GM23338 (cell line): ENCODE measurements at regions not wholly inside any gene's neighbourhood (a gene's known extent, or its start where the extent isn't known, plus 50 kb on each side); places are given as distances from the start of the nearest gene placed in this dataset.

Experiments
- ATAC-seq: fragments of 200-7000 bp; cut with Tn5 transposase; 3 replicates; pipeline ENCODE4 v1.9.1; 2020
- DNase-seq: peaks from one replicate; pipeline ENCODE4 v3.0.0-alpha.2; 2015; ENCODE audit warnings: low spot score
- H2AFZ ChIP-seq: fragments of 200-600 bp; sonication (generic); 2 replicates; pipeline ENCODE4 v1.8.0; 2016; ENCODE audit warnings: antibody characterized with exemption, mild to moderate bottlenecking, moderate library complexity
- H3F3A ChIP-seq: fragments of 200-600 bp; sonication (generic); replicated peaks from 2 replicates; pipeline ENCODE4 v1.8.0; 2017; ENCODE audit warnings: antibody characterized with exemption, mixed run types, low read depth
- H3K27ac ChIP-seq: fragments of 200-600 bp; sonication (generic); 2 replicates; pipeline ENCODE4 v1.6.1; 2016; ENCODE audit warnings: low read depth
- H3K27me3 ChIP-seq: fragments of 200-600 bp; sonication (generic); 2 replicates; pipeline ENCODE4 v1.8.0; 2016; ENCODE audit warnings: mild to moderate bottlenecking, mixed run types, moderate library complexity; ENCODE audit not compliant: insufficient read depth
- H3K36me3 ChIP-seq: fragments of 200-600 bp; sonication (generic); 2 replicates; pipeline ENCODE4 v1.8.0; 2016; ENCODE audit warnings: mild to moderate bottlenecking; ENCODE audit not compliant: insufficient read depth
- H3K4me1 ChIP-seq: fragments of 200-600 bp; sonication (generic); 2 replicates; pipeline ENCODE4 v1.8.0; 2016; ENCODE audit warnings: mild to moderate bottlenecking, moderate library complexity; ENCODE audit not compliant: insufficient read depth
- H3K4me2 ChIP-seq: fragments of 200-600 bp; sonication (generic); 2 replicates; pipeline ENCODE4 v1.7.1; 2017; ENCODE audit warnings: mixed run types
- H3K4me3 ChIP-seq: fragments of 200-600 bp; sonication (generic); 2 replicates; pipeline ENCODE4 v1.6.1; 2016; ENCODE audit warnings: mixed run types
- H3K79me2 ChIP-seq: fragments of 200-600 bp; sonication (generic); replicated peaks from 2 replicates; pipeline ENCODE4 v1.8.0; 2017; ENCODE audit warnings: mild to moderate bottlenecking; ENCODE audit not compliant: insufficient read depth
- H3K9me2 ChIP-seq: fragments of 200-600 bp; sonication (generic); 2 replicates; pipeline ENCODE4 v1.8.0; 2017; ENCODE audit not compliant: insufficient read depth
- H4K20me1 ChIP-seq: fragments of 200-600 bp; sonication (generic); replicated peaks from 2 replicates; pipeline ENCODE4 v1.8.0; 2017; ENCODE audit warnings: mild to moderate bottlenecking; ENCODE audit not compliant: insufficient read depth
- H3K27ac Mint-ChIP-seq: 2 replicates; pipeline ENCODE4 v1.8.0; 2020; ENCODE audit warnings: inconsistent platforms, mild to moderate bottlenecking, moderate library complexity, mixed read lengths
- H3K27me3 Mint-ChIP-seq: 3 replicates; pipeline ENCODE4 v1.8.0; 2022; ENCODE audit warnings: low read depth, mild to moderate bottlenecking, moderate library complexity, mixed read lengths, inconsistent platforms; ENCODE audit not compliant: insufficient read depth, poor library complexity
- H3K36me3 Mint-ChIP-seq: 3 replicates; pipeline ENCODE4 v1.8.0; 2021; ENCODE audit warnings: low read depth, mild to moderate bottlenecking, inconsistent platforms, moderate library complexity, mixed read lengths
- H3K4me1 Mint-ChIP-seq: 3 replicates; pipeline ENCODE4 v1.8.0; 2020; ENCODE audit warnings: mild to moderate bottlenecking, inconsistent platforms, mixed read lengths
- H3K4me3 Mint-ChIP-seq: 3 replicates; pipeline ENCODE4 v1.8.0; 2021; ENCODE audit warnings: moderate library complexity, mild to moderate bottlenecking, inconsistent platforms, mixed read lengths
- H3K9me3 Mint-ChIP-seq: 3 replicates; pipeline ENCODE4 v1.8.0; 2020; ENCODE audit warnings: moderate library complexity, mild to moderate bottlenecking, inconsistent platforms, mixed read lengths
- CREB1 ChIP-seq: fragments of 250-450 bp; sonication (Bioruptor Pico); IDR thresholded peaks from 2 replicates; pipeline ENCODE4 v1.5.0; 2020; ENCODE audit warnings: low read depth, mild to moderate bottlenecking, moderate library complexity
- CTCF ChIP-seq, 2 experiments: fragments of 200-600 bp in 1 of 2; sonication (generic) in 1 of 2; conservative IDR thresholded peaks; 2 replicates each; pipeline versions ENCODE4 v1.5.1 to v1.6.1; 2016 to 2017; ENCODE audit warnings: antibody characterized with exemption in 2 of 2, low read depth in 2 of 2, mild to moderate bottlenecking in 2 of 2, moderate library complexity in 1 of 2
- EZH2phosphoT487 ChIP-seq: fragments of 200-600 bp; sonication (generic); IDR thresholded peaks from one replicate; pipeline ENCODE4 v1.8.1; 2018; ENCODE audit warnings: antibody characterized with exemption; ENCODE audit not compliant: unreplicated experiment
- JUNB ChIP-seq: IDR thresholded peaks from one replicate; pipeline ENCODE4 v1.6.1; 2016; ENCODE audit warnings: antibody characterized with exemption; ENCODE audit not compliant: unreplicated experiment
- NANOG ChIP-seq: IDR thresholded peaks from 2 replicates; pipeline ENCODE4 v1.6.1; 2016; ENCODE audit warnings: antibody characterized with exemption, borderline replicate concordance
- POLR2AphosphoS5 ChIP-seq: IDR thresholded peaks from 2 replicates; pipeline ENCODE4 v1.6.1; 2016; ENCODE audit warnings: antibody characterized with exemption, low read depth
- REST ChIP-seq: IDR thresholded peaks from one replicate; pipeline ENCODE4 v1.6.1; 2018; ENCODE audit warnings: antibody characterized with exemption; ENCODE audit not compliant: unreplicated experiment
- STAT1 ChIP-seq: IDR thresholded peaks from one replicate; pipeline ENCODE4 v1.6.1; 2016; ENCODE audit warnings: antibody characterized with exemption; ENCODE audit not compliant: unreplicated experiment
- ZNF114 ChIP-seq: fragments of 250-450 bp; sonication (Bioruptor Pico); IDR thresholded peaks from 2 replicates; pipeline ENCODE4 v1.5.0; 2020; ENCODE audit warnings: mild to moderate bottlenecking, moderate library complexity
- ZNF331 ChIP-seq: fragments of 250-450 bp; sonication (Bioruptor Pico); IDR thresholded peaks from 2 replicates; pipeline ENCODE4 v1.5.0; 2020; ENCODE audit warnings: low read depth, mild to moderate bottlenecking, moderate library complexity

- H3K27ac Mint-ChIP-seq: no peak overlapping the region
- Histone ChIP-seq H3K4me2 (no peak overlapping the region), H3F3A (no peaks in the 10 kb centered on the region), H3K27ac (no peak overlapping the region), H3K27me3 (no peaks in the 10 kb centered on the region), H2AFZ (no peak overlapping the region), H3K4me1 (peaks cover 8% of the 10 kb centered on the region; the same call in 1 of the 2 replicates), H3K79me2 (no peaks in the 10 kb centered on the region), H3K36me3 (no peaks in the 10 kb centered on the region), H4K20me1 (no peaks in the 10 kb centered on the region), H3K4me3 (no peak overlapping the region), H3K9me2 (peaks cover 8% of the 10 kb centered on the region; the same call in 1 of the 2 replicates)
- no peak overlapping the region for H3K4me3 Mint-ChIP-seq
- H3K27me3 Mint-ChIP-seq: no peaks in the 10 kb centered on the region
- peaks cover 12% of the 10 kb centered on the region for H3K4me1 Mint-ChIP-seq
- H3K36me3 Mint-ChIP-seq: no peaks in the 10 kb centered on the region
- TF ChIP-seq CREB1 (CRISPR knock-in tag) (no peak), NANOG (no peak), CTCF (conservative IDR thresholded peaks at IDR 0.05; ENCODE audit: low read depth in 2 of 2) (no peak), STAT1 (no peak), ZNF331 (CRISPR knock-in tag) (no peak), REST (no peak), EZH2phosphoT487 (no peak), ZNF114 (CRISPR knock-in tag) (no peak)
- ATAC-seq: no peak
- DNase-seq: no peak
- H3K9me3 Mint-ChIP-seq: no peaks in the 10 kb centered on the region
These were observed 228.4 kb upstream of the MMADHC start for GRCh38 chr2:149815941-149816340.

GRCh38 chr2:149814901-149815300 lies 227.3 kb upstream of the MMADHC start:
- H3K27ac ChIP-seq: no peak overlapping the region
- Mint-ChIP-seq H3K27me3 (peaks cover 2% of the 10 kb centered on the region), H3K9me3 (no peaks in the 10 kb centered on the region), H3K4me3 (no peak overlapping the region), H3K27ac (no peak overlapping the region), H3K36me3 (no peaks in the 10 kb centered on the region), H3K4me1 (peaks cover 12% of the 10 kb centered on the region)
- no peaks in the 10 kb centered on the region for H4K20me1 ChIP-seq
- no peak overlapping the region for H3K4me3 ChIP-seq
- no peaks in the 10 kb centered on the region for H3K79me2 ChIP-seq
- H3K27me3 ChIP-seq: no peaks in the 10 kb centered on the region
- H3K36me3 ChIP-seq: no peaks in the 10 kb centered on the region
- H3K4me1 ChIP-seq: peaks cover 8% of the 10 kb centered on the region; the same call in 1 of the 2 replicates
- no peaks in the 10 kb centered on the region for H3F3A ChIP-seq
- TF ChIP-seq JUNB (no peak), STAT1 (no peak), POLR2AphosphoS5 (no peak), CREB1 (CRISPR knock-in tag) (no peak)
- H3K4me2 ChIP-seq: no peak overlapping the region
- no peak overlapping the region for H2AFZ ChIP-seq
- ATAC-seq: no peak
- DNase-seq: no peak
- peaks cover 8% of the 10 kb centered on the region; the same call in 1 of the 2 replicates for H3K9me2 ChIP-seq
